ENCODE measurements at regions not wholly inside any gene's neighbourhood (a gene's known extent, or its start where the extent isn't known, plus 50 kb on each side); places are given as distances from the start of the nearest gene placed in this dataset.
"Not testable (repeated sequence)": the region's sequence is repeated elsewhere in the genome, so short reads cannot be mapped to it uniquely, and the experiment has no call there.

DNA sequence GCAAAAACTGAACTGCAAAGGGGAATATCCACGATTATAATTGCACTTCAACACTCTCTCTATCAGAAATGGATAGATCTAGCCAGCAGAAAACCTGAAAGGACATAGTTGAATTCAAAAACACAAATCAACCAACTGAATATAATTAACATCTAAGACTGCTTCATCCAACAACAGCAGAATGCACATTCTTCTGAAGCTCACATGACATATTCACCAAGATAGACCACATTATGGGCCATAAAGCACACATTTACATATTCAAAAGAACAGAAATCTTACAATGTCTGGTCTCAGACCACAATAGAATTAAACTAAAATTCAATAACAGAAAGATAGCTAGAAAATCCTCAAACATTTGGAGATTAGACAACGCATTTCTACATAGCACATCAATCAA lies 118.3 kb downstream of the FBXO4 start:
- Mint-ChIP-seq H3K27ac (no peak overlapping the region), H3K4me3 (no peak overlapping the region), H3K4me1 (peaks cover 0 to 2% (median 0%) of the 10 kb centered on the region in 3 donors), H3K27me3 (peaks cover 5% of the 10 kb centered on the region), H3K9me3 (peaks cover 0 to 4% (median 0%) of the 10 kb centered on the region in 3 donors), H3K36me3 (peaks cover 1% of the 10 kb centered on the region)

GRCh38 chr5:42057254-42057690 lies 132.2 kb downstream of the FBXO4 start:
- H3K4me1 Mint-ChIP-seq, result peaks cover 0 to 5% (median 1%) of the 10 kb centered on the region in 3 donors
- no peaks in the 10 kb centered on the region for H3K9me3 Mint-ChIP-seq
- no peak overlapping the region for H3K27ac Mint-ChIP-seq
- H3K4me3 Mint-ChIP-seq, result no peak overlapping the region
- no peaks in the 10 kb centered on the region for H3K36me3 Mint-ChIP-seq
- H3K27me3 Mint-ChIP-seq, result no peaks in the 10 kb centered on the region

DNA sequence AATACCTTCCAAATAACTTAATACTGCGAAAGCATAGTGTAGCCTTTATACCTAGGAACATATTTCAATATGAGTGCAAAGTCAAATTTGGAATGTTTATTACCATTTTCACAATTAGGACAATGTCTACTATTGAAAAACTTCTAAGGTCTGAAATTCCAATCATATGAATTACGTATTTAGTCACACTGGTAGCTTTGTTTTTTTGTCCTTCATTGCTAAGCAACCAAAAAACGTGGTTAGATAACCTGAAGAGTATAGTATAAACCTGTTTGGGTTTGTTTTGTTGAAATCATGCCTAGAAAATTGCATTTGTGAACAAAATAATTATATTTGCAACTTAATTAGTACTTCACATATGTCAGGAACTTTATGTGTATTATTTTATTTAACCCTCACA lies 134.2 kb downstream of the FBXO4 start:
- Mint-ChIP-seq H3K27me3 (no peaks in the 10 kb centered on the region), H3K4me3 (no peak overlapping the region), H3K4me1 (peaks cover 0 to 5% (median 1%) of the 10 kb centered on the region in 3 donors), H3K9me3 (no peaks in the 10 kb centered on the region), H3K27ac (no peak overlapping the region), H3K36me3 (no peaks in the 10 kb centered on the region)

GRCh38 chr5:42059778-42060464 lies 134.8 kb downstream of the FBXO4 start:
- peak overlapping the region in 1 of 3 donors; percentile 7 for H3K27ac Mint-ChIP-seq
- H3K36me3 Mint-ChIP-seq, result no peaks in the 10 kb centered on the region
- H3K4me3 Mint-ChIP-seq, result no peak overlapping the region
- H3K27me3 Mint-ChIP-seq, result no peaks in the 10 kb centered on the region
- H3K9me3 Mint-ChIP-seq, result no peaks in the 10 kb centered on the region
- H3K4me1 Mint-ChIP-seq, result peaks cover 0 to 5% (median 1%) of the 10 kb centered on the region in 3 donors

- Mint-ChIP-seq H3K9me3 (no peaks in the 10 kb centered on the region), H3K27me3 (no peaks in the 10 kb centered on the region), H3K36me3 (no peaks in the 10 kb centered on the region), H3K27ac (no peak overlapping the region), H3K4me3 (no peak overlapping the region), H3K4me1 (peaks cover 0 to 5% (median 1%) of the 10 kb centered on the region in 3 donors)
These were observed 136.0 kb downstream of the FBXO4 start for GRCh38 chr5:42061121-42061520.

DNA sequence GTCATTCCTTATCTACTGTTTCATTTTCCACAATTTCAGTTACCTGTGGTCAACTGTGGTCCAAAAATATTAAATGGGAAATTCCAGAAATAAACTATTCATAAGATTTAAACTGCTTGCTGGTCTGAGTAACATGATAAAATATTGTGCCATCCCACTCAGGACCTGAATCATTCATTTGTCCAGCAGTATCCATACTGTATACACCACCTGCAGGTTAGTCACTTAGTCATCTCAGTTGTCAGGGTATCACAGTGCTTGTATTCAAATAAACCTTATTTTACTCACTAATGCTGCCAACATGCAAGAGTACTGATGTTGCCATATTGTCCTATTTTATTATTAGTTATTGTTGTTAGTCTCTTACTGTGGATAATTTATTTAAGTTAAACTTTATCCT lies 139.7 kb downstream of the FBXO4 start:
- Mint-ChIP-seq H3K4me3 (no peak overlapping the region), H3K27me3 (peaks cover 3% of the 10 kb centered on the region), H3K9me3 (no peaks in the 10 kb centered on the region), H3K36me3 (no peaks in the 10 kb centered on the region), H3K27ac (no peak overlapping the region), H3K4me1 (peaks cover 0 to 3% (median 1%) of the 10 kb centered on the region in 3 donors)

- Mint-ChIP-seq H3K36me3 (no peaks in the 10 kb centered on the region), H3K27ac (no peak overlapping the region), H3K27me3 (peaks cover 3% of the 10 kb centered on the region), H3K4me1 (peaks cover 0 to 3% (median 1%) of the 10 kb centered on the region in 3 donors), H3K4me3 (no peak overlapping the region), H3K9me3 (no peaks in the 10 kb centered on the region)
These were observed 141.1 kb downstream of the FBXO4 start for GRCh38 chr5:42066131-42066530.

DNA sequence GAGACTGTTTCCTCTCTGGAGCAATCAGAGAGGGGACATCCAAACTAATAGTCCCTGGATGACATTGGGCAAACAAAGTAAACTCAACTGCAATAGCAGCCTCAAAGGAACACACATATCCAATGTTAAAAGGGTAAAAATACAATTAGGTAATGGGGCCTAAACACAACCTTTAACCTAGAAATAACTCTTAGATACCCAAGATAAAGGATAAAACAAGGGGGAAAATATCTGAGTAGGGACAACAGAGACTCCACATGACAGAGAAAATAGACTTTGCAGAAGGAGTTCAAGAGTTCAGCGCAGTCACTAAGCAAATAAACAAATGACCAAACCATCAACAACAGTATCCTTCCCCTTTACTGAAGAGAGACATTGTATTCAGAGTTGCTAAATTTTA lies 149.3 kb downstream of the FBXO4 start:
- H3K4me3 Mint-ChIP-seq, result no peak overlapping the region

DNA sequence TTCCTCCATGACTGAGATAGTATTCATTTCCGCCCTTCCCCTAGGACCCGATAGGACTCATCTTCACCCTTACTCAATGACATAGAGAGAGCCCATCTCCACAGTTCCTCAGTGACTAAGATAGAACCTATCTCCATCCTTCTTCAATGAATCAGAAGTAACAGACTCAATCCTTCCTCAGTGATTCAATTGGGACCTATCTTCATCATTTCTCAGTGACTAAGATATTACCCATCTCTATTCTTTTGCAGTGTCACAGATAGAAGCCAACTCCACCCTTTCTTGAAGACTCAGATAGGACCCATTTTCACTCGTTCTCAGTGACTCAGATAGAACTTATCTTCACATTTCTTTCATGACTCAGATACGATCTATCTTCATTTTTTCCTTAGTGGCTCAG lies 164.6 kb downstream of the FBXO4 start:
- Mint-ChIP-seq H3K9me3 (peaks cover 2 to 5% (median 3%) of the 10 kb centered on the region in 3 donors), H3K4me1 (no peaks in the 10 kb centered on the region), H3K4me3 (no peak overlapping the region), H3K36me3 (no peaks in the 10 kb centered on the region), H3K27ac (no peak overlapping the region), H3K27me3 (no peaks in the 10 kb centered on the region)

More for the DNA sequence above, 149.3 kb downstream of the FBXO4 start:
- Mint-ChIP-seq H3K9me3 (no peaks in the 10 kb centered on the region), H3K27ac (no peak overlapping the region), H3K27me3 (peaks cover 2% of the 10 kb centered on the region), H3K36me3 (no peaks in the 10 kb centered on the region), H3K4me1 (no peaks in the 10 kb centered on the region)

DNA sequence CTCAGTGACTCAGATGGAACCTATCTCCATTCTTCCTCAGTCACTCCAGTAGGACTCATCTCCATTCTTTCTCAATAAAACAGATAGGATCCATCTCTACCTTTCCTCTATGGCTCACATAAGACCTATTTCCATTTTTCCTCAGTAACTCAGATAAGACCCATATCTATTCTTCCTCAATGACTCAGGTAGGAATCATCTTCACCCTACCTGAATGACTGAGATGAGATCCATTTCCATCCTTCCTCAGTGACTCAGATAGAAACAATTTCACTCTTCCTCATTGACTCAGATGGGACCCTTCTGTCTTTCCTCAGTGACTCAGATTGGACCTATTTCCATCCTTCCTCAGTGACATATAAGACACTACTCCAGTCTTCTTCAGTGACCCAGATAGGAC lies 165.1 kb downstream of the FBXO4 start:
- Mint-ChIP-seq H3K4me1 (no peaks in the 10 kb centered on the region), H3K9me3 (peaks cover 2 to 5% (median 3%) of the 10 kb centered on the region in 3 donors), H3K27me3 (no peaks in the 10 kb centered on the region), H3K27ac (no peak overlapping the region), H3K4me3 (no peak overlapping the region), H3K36me3 (no peaks in the 10 kb centered on the region)

DNA sequence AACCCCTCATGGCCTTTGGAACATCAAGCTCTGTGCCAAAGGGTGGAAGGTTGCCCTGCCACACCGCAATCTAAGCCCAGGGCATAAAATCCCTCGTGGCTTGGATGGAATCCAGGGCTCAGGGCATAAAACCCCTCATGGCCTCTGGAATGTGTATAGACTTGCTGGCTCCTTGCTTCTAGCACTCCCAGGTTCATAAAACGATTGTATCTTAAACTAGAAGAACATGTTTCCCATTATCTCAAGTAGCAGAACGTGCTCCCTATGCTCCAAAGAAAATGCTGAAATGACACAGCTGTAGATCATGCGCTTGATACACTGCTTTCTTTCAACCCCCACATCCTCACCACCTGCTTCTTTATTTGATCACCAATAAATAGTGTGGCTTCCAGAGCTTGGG lies 174.8 kb downstream of the FBXO4 start:
- not testable (repeated sequence) for H3K9me3 Mint-ChIP-seq, H3K27ac Mint-ChIP-seq, H3K27me3 Mint-ChIP-seq, H3K4me1 Mint-ChIP-seq, H3K36me3 Mint-ChIP-seq, H3K4me3 Mint-ChIP-seq

- H3K27me3 Mint-ChIP-seq, result no peaks in the 10 kb centered on the region
- H3K9me3 Mint-ChIP-seq, result peaks cover 0 to 17% (median 5%) of the 10 kb centered on the region in 3 donors
- no peak overlapping the region for H3K27ac Mint-ChIP-seq
- peaks cover 2% of the 10 kb centered on the region for H3K36me3 Mint-ChIP-seq
- H3K4me1 Mint-ChIP-seq, result no peaks in the 10 kb centered on the region
- H3K4me3 Mint-ChIP-seq, result no peak overlapping the region
These were observed 183.4 kb downstream of the FBXO4 start for GRCh38 chr5:42108468-42108867.

DNA sequence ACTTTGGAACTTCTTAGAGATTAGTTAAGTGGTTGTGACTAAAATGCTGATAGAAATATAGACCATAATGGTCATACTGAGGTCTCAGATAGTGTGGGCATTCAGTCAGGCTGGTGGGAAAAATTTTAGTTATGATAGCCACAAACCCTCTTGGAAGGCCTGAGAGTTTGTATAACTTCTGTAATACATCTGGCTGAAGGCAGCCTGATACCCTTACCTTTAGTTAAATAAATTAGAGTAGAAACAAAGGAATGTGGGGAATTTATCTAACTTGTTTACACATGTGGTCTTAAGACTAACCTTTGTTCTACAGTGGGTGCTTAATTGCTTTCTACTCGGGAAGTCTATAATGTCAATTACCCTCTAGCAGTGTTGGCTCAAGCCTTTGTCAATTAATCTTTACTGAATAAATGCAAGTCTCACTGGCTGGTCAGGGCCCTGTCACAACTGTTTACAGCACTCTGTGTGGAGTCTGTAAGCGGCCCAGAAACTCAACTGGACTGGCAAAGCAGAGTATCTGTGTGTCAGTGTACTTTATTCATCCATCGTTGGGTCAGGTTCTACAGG lies 184.0 kb downstream of the FBXO4 start:
- no peak overlapping the region for H3K4me3 Mint-ChIP-seq
- H3K27ac Mint-ChIP-seq, result no peak overlapping the region
- peaks cover 0 to 17% (median 5%) of the 10 kb centered on the region in 3 donors for H3K9me3 Mint-ChIP-seq
- H3K4me1 Mint-ChIP-seq, result no peaks in the 10 kb centered on the region
- H3K36me3 Mint-ChIP-seq, result peaks cover 2% of the 10 kb centered on the region
- no peaks in the 10 kb centered on the region for H3K27me3 Mint-ChIP-seq

DNA sequence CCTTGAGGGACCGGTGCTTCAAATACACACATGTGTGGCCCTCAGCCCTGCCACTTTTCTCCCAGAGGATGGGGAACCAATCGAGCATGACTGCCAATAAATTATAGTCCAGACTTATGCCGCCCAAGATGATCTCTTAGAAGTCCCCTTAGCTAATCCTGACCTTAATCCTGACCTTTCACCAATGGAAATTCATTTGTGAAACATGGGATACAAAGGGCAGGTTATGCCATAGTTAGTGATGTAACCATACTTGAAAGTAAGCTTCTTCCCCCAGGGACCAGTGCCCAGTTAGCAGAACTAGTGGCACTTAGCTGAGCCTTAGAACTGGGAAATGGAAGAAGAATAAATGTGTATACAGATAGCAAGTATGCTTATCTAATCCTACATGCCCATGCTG lies 190.6 kb downstream of the FBXO4 start:
- H3K27ac Mint-ChIP-seq, H3K36me3 Mint-ChIP-seq, H3K4me1 Mint-ChIP-seq, H3K9me3 Mint-ChIP-seq, H3K27me3 Mint-ChIP-seq, H3K4me3 Mint-ChIP-seq: not testable (repeated sequence)

- no peaks in the 10 kb centered on the region for H3K4me1 Mint-ChIP-seq
- H3K36me3 Mint-ChIP-seq, result no peaks in the 10 kb centered on the region
- H3K27ac Mint-ChIP-seq, result no peak overlapping the region
- no peak overlapping the region for H3K4me3 Mint-ChIP-seq
- peaks cover 0 to 6% (median 2%) of the 10 kb centered on the region in 3 donors for H3K9me3 Mint-ChIP-seq
- no peaks in the 10 kb centered on the region for H3K27me3 Mint-ChIP-seq
These were observed 195.0 kb downstream of the FBXO4 start for GRCh38 chr5:42120070-42120469.

DNA sequence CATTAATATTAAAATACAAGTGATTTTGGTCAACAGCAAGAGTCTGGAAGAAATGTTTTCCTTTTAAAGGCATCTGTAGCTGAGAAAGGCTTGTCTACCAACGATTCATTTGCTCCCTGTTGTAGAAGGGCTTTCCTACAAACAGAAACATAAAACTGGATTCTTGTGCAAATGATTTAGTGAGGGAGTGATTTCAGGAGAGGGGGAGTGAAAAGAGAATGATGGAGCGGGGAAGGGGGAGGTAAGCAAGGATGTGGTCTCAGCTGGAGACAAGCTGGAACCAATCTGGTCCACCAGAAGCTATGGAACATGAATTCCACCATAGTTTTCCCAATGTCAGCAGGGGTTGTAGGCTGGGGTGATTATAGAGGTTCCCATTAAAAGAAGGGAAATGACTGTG lies 196.3 kb downstream of the FBXO4 start:
- Mint-ChIP-seq H3K27ac (no peak overlapping the region), H3K4me1 (no peaks in the 10 kb centered on the region), H3K4me3 (no peak overlapping the region), H3K36me3 (no peaks in the 10 kb centered on the region), H3K27me3 (no peaks in the 10 kb centered on the region), H3K9me3 (peaks cover 0 to 2% (median 2%) of the 10 kb centered on the region in 3 donors)
